HUES64 (cell line): ENCODE measurements at regions not wholly inside any gene's neighbourhood (a gene's known extent, or its start where the extent isn't known, plus 50 kb on each side); places are given as distances from the start of the nearest gene placed in this dataset.
"Not testable (repeated sequence)": the region's sequence is repeated elsewhere in the genome, so short reads cannot be mapped to it uniquely, and the experiment has no call there.

ENCODE experiments used
- H3K27ac ChIP-seq: 2 replicates; pipeline ENCODE4 v1.7.0; 2013; ENCODE audit warnings: low read depth, low read length, inconsistent platforms
- H3K27me3 ChIP-seq: 2 replicates; pipeline ENCODE4 v1.6.1; 2013; ENCODE audit warnings: mild to moderate bottlenecking, low read length; ENCODE audit not compliant: insufficient read depth
- H3K36me3 ChIP-seq: 2 replicates; pipeline ENCODE4 v1.6.1; 2013; ENCODE audit warnings: mild to moderate bottlenecking, low read length; ENCODE audit not compliant: insufficient read depth
- H3K4me1 ChIP-seq: 2 replicates; pipeline ENCODE4 v1.6.1; 2013; ENCODE audit warnings: mild to moderate bottlenecking, low read length, moderate library complexity; ENCODE audit not compliant: insufficient read depth
- H3K4me3 ChIP-seq: 2 replicates; pipeline ENCODE4 v1.5.1; 2013; ENCODE audit warnings: mild to moderate bottlenecking, low read length, moderate library complexity
- H3K9ac ChIP-seq: 2 replicates; pipeline ENCODE4 v1.6.1; 2013; ENCODE audit warnings: mild to moderate bottlenecking, low read depth, low read length
- H3K9me3 ChIP-seq: 2 replicates; pipeline ENCODE4 v1.6.1; 2013; ENCODE audit warnings: low read depth, low read length; ENCODE audit not compliant: insufficient read depth
- WGBS: fragments of 150-250, 120-280 bp; methylation state at CpG from one replicate; pipeline ENCODE4 v1.1.7; 2013; ENCODE audit warnings: missing lambda C conversion rate; 5-methylcytosine and 5-hydroxymethylcytosine counted together

DNA sequence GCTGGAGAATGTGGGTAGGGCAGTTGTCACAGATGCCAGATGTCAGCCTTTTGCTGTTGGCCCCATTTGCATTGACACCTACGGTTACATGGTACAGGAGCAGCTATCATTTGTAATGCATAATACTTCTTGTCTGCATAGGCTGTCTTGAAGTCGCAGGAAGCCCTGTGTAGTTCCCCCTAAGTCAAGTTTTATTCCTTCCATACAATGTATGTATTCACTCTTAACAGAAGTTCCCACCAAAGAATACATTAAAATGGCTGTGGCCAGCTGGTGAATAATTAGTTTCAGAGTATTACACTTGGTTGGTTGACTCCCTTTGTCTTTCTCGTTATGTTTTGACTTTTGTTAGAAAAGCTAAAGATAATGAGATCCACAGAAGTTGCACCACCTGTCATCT, 1169.0 kb downstream of the REEP3 start:
- Histone ChIP-seq H3K4me3 (no peak overlapping the region), H3K9me3 (no peaks in the 10 kb centered on the region), H3K36me3 (no peaks in the 10 kb centered on the region), H3K4me1 (no peaks in the 10 kb centered on the region; the same call in 1 of the 2 replicates), H3K27me3 (no peaks in the 10 kb centered on the region), H3K27ac (no peak overlapping the region), H3K9ac (no peak overlapping the region)
- 70% methylated on average over 3 of the region's 3 CpGs for WGBS

DNA sequence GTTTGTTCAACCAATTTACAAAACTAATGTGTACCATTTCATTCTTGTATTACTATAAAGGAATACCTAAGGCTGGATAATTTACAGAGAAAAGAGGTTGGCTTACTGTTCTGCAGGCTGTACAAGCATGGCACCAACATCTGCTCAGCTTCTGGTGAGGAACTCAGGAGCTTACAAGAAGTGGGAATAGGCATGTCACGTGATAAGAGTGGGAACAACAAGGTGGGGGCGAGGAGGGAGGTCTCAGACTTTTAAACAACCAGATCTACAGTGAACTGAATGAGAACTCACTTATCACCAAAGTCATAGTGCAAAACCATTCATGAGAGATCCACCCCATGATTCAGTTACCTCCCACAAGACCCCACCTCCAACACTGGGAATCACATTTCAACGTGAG, 1178.0 kb downstream of the REEP3 start:
- Histone ChIP-seq H3K4me1 (no peaks in the 10 kb centered on the region), H3K27me3 (no peaks in the 10 kb centered on the region), H3K36me3 (no peaks in the 10 kb centered on the region), H3K9ac (no peak overlapping the region), H3K27ac (no peak overlapping the region), H3K4me3 (no peak overlapping the region), H3K9me3 (no peaks in the 10 kb centered on the region)
- 84% methylated on average over 3 of the region's 3 CpGs for WGBS

DNA sequence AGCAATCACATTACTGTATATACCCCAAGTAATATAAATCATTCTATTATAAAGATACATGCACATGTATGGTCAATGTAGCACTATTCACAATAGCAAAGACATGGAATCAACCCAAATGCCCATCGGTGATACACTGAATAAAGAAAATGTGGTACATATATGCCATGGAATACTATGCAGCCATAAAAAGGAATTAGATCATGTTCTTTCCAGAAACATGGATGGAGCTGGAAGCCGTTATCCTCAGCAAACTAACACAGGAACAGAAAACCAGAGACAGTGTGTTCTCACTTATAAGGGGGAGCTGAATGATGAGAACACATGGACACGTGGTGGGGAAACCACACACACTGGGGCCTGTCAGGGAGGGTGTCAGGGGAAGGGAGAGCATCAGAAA, 1180.9 kb downstream of the REEP3 start:
- not testable (repeated sequence) for H3K9ac ChIP-seq, H3K4me1 ChIP-seq, H3K27ac ChIP-seq, H3K27me3 ChIP-seq, H3K9me3 ChIP-seq, H3K36me3 ChIP-seq, H3K4me3 ChIP-seq
- 66% methylated on average over 3 of the region's 3 CpGs for WGBS

DNA sequence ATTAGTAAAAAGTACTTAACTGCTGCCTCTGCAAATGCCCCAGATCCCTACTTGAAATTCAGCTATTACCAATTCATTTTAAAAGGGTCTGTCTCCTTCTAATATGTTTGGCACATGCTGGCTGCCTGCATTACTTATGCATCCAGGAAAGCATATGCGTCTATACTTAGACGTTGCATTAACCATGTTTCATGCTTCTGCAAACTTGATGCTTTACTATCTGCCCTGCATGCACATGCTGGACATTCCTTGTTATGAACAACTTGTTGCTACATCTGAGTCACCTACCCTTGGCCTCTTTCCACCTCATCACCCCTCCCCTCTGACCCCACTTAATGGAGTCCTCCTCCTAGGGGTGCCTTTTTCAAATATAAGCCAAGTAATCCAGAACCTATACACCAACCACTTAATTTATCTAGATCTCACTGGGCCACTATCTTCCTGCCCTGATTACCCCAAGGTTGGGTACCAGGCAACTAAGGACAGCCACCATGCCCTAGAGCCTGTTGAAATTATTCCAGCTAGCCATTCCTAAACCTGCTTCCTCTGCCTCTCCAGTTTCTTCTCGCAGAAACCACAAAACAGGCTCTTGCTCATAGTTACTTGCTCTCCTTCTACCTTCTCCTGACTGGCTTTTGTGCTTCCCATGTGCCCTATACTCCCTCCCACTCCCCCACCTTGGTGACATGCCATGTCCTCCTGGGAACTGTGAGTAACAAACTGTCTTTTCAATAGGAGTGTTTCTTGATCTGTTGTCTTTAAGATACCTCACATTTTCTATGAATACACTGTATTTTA, 1187.9 kb downstream of the REEP3 start:
- no peaks in the 10 kb centered on the region for H3K36me3 ChIP-seq
- WGBS, result 95% methylated on average over 3 of the region's 3 CpGs

DNA sequence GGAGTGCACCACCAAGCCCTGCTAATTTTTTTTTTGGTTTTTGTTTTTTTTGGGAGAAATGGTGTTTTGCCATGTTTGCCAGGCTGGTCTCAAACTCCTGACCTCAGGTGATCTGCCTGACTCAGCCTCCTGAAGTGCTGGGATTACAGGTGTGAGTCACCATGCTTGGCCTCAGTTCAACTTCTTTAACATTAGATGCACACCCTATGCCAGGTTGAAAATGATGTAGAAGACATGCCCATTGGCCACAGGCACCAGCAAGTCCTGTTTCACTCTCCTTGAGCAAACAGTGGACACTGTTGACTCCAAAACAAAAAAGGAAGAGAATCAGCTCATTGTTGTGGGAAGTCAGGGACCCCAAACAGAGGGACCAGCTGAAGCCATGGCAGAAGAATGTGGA, 1205.3 kb downstream of the REEP3 start:
- Histone ChIP-seq H3K27me3 (no peaks in the 10 kb centered on the region), H3K4me1 (no peaks in the 10 kb centered on the region), H3K36me3 (no peaks in the 10 kb centered on the region), H3K9me3 (no peaks in the 10 kb centered on the region), H3K4me3 (no peak overlapping the region), H3K9ac (no peak overlapping the region), H3K27ac (no peak overlapping the region)

More for the DNA sequence above, 1187.9 kb downstream of the REEP3 start:
- no peaks in the 10 kb centered on the region for H3K9me3 ChIP-seq
- no peak overlapping the region for H3K9ac ChIP-seq
- H3K27ac ChIP-seq, result no peak overlapping the region
- H3K4me1 ChIP-seq, result 0 out of 2 replicates have a peak, but pooled peaks cover 6% of the 10 kb centered on the region
- H3K4me3 ChIP-seq, result no peak overlapping the region
- no peaks in the 10 kb centered on the region for H3K27me3 ChIP-seq

DNA sequence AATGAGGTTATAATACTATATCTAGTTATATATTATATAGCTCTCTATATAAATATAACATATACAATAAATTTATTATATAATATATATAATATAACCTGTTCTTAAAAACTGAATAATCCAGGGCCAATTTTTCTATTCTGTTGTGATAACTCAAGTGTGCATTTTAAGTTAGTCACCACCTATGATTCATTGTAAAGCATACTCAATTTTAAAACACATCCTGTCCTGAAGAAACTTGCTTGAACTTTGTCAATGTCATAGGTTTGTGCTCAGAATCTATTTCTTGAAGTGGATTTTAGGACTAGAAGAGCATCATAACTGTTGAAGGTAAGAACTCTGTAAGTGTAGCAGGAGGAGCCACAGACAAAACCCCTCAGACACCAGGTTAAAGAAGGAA, 1209.8 kb downstream of the REEP3 start:
- no peak overlapping the region for H3K9ac ChIP-seq
- no peaks in the 10 kb centered on the region for H3K36me3 ChIP-seq
- no peaks in the 10 kb centered on the region for H3K9me3 ChIP-seq
- H3K27ac ChIP-seq, result no peak overlapping the region
- H3K4me3 ChIP-seq, result no peak overlapping the region
- H3K4me1 ChIP-seq, result no peaks in the 10 kb centered on the region
- H3K27me3 ChIP-seq, result no peaks in the 10 kb centered on the region

DNA sequence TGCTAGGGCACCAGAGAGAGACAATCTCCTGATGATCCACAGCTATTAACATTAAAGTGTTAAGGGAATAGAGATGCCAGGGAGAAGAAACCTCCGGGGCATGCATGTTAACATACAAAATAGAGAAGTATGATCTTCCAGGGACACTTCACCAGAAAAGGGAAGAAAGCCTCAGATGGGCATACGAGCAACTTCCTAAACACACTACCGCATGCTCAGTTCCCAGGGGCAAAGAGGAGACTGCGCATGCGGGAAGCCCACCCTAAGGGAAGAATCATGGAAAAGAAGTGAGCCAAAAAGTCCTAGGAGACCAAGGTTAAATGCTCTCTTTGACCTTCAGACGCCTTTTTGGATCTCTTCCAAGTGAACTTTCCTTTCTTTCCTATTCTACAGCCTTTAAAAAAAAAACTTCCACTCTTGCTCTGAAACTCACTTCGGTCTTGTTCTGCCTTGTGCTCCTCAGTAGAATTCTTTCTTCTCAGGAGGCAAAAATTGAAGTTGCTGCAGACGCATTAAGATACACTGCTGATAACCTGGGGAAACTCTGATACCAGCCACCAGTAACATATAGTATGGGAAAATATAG, 1211.3 kb downstream of the REEP3 start:
- Histone ChIP-seq H3K4me1 (no peaks in the 10 kb centered on the region), H3K4me3 (no peak overlapping the region), H3K36me3 (no peaks in the 10 kb centered on the region), H3K27me3 (no peaks in the 10 kb centered on the region), H3K27ac (no peak overlapping the region), H3K9ac (no peak overlapping the region), H3K9me3 (peaks cover 4% of the 10 kb centered on the region; the same call in 1 of the 2 replicates)
- 96% methylated on average over 7 of the region's 8 CpGs for WGBS

DNA sequence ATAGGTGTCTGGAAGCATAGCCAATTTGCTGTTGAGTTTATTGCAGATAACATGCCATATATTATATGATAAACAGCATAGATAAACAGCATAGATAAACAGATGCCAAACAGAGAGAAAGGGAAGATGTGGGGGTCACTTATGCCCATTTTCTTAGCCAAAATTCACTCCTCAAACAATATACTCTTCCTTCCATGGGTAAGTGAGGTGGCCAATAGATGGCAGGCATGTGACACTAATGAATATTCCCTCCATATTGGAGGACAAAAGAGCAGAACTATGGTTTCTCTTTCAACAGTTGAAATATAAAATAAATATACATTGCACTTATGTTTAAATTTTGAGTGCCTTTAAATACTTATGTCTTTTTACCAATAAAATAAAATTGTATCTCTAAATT, 1212.8 kb downstream of the REEP3 start:
- Histone ChIP-seq H3K27ac (no peak overlapping the region), H3K4me1 (no peaks in the 10 kb centered on the region), H3K4me3 (no peak overlapping the region), H3K9me3 (peaks cover 4% of the 10 kb centered on the region; the same call in 1 of the 2 replicates), H3K27me3 (no peaks in the 10 kb centered on the region), H3K36me3 (no peaks in the 10 kb centered on the region), H3K9ac (no peak overlapping the region)

DNA sequence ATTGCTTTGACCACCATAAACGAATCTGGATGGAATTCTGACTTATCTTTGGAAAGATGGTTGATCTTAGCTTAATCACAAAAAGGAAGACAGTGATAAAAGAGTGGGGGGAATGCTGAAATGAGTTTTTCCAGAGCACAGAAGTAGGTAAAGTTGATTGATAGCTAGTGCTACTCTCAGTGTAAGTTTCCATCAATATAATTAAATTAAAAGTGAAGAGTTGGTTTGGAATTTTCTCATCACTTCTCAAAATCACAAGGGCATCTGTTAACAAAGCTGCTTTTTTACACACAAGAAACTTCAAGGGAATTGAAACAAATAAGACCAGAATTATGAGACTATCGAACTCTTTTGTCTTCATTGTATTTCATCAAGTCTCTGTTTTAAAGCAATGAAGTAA, 1217.3 kb downstream of the REEP3 start:
- no peak overlapping the region for H3K9ac ChIP-seq
- H3K36me3 ChIP-seq, result no peaks in the 10 kb centered on the region
- 99% methylated on average over 2 of the region's 2 CpGs for WGBS
- no peaks in the 10 kb centered on the region for H3K4me1 ChIP-seq
- H3K27me3 ChIP-seq, result no peaks in the 10 kb centered on the region
- peaks cover 7% of the 10 kb centered on the region; the same call in 1 of the 2 replicates for H3K9me3 ChIP-seq
- no peak overlapping the region for H3K4me3 ChIP-seq
- H3K27ac ChIP-seq, result no peak overlapping the region

DNA sequence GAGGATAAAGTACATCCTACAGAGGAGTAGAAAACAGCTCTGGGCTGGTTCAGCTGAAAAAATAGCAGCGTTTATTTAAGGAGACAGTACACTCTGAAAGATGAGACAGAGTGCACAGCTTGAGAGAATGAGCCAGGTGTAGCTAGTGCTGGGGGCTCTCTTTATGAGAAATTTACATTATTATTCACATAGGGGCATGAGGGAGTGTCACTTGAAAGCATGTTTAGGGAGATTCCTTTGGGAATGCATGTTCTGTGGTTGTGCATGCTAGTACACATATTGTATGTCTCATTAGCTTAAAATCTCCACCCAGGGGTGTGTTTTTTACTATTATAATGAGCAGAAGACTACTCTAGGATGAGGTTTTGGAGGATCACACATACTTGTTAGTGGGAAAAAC, 1224.4 kb downstream of the REEP3 start:
- WGBS, result 91% methylated on average over 1 of the region's 1 CpG
- no peak overlapping the region for H3K9ac ChIP-seq
- H3K27ac ChIP-seq, result no peak overlapping the region
- 0 out of 2 replicates have a peak, but pooled peaks cover 3% of the 10 kb centered on the region for H3K9me3 ChIP-seq
- H3K27me3 ChIP-seq, result no peaks in the 10 kb centered on the region
- H3K4me3 ChIP-seq, result no peak overlapping the region
- no peaks in the 10 kb centered on the region for H3K36me3 ChIP-seq
- H3K4me1 ChIP-seq, result no peaks in the 10 kb centered on the region

DNA sequence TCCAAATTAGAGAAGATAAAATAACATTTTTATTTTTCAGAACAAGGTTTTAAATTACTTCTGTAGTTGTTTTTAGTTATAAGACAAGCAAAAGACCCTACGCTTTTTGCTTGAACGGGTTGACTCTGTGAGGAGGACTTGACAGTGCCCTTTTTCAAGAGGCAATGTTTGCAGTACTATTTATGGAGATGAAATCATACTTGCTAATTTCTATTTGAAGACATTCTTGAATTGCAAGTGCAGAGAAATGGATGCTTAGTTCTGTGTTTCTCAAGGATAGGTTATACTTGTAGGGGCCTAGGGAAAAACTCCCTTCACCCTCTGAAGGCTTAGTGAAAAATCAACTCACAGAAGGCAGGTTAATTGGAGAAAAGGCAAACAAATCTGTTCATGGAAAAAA, 1229.5 kb downstream of the REEP3 start:
- H3K9me3 ChIP-seq, result no peaks in the 10 kb centered on the region
- no peaks in the 10 kb centered on the region for H3K27me3 ChIP-seq
- no peaks in the 10 kb centered on the region for H3K4me1 ChIP-seq
- no peak overlapping the region for H3K27ac ChIP-seq
- no peaks in the 10 kb centered on the region for H3K36me3 ChIP-seq
- 100% methylated on average over 2 of the region's 2 CpGs for WGBS
- H3K9ac ChIP-seq, result no peak overlapping the region
- no peak overlapping the region for H3K4me3 ChIP-seq
